CD4-positive, alpha-beta T cell treated with Interferon gamma for 1 hour (primary cell): ENCODE measurements at regions not wholly inside any gene's neighbourhood (a gene's known extent, or its start where the extent isn't known, plus 50 kb on each side); places are given as distances from the start of the nearest gene placed in this dataset.
"Not testable (repeated sequence)": the region's sequence is repeated elsewhere in the genome, so short reads cannot be mapped to it uniquely, and the experiment has no call there.

Source experiments
- DNase-seq: peaks from one replicate; pipeline ENCODE4 v3.0.0-alpha.2; 2020

DNA sequence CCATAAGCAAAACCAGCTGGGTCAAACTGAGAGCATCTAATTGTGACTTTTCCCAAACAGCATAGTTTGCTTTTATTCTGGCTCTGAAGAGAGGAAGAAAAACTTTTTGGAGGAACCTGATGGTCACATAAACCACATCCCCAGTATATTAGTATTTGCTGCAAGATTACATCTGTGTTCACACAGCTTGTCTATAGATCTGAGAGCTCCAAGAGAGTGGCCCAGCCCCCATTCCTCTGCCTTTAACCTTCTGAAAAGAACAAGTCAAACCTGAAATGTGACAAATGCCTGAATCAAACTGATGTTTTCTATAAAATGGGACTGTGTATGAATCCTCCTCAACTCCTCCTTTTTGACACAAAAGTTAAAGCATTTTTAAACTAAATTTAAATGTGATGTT lies 435.2 kb downstream of the ZNF479 start:
- not testable (repeated sequence) for DNase-seq

DNA sequence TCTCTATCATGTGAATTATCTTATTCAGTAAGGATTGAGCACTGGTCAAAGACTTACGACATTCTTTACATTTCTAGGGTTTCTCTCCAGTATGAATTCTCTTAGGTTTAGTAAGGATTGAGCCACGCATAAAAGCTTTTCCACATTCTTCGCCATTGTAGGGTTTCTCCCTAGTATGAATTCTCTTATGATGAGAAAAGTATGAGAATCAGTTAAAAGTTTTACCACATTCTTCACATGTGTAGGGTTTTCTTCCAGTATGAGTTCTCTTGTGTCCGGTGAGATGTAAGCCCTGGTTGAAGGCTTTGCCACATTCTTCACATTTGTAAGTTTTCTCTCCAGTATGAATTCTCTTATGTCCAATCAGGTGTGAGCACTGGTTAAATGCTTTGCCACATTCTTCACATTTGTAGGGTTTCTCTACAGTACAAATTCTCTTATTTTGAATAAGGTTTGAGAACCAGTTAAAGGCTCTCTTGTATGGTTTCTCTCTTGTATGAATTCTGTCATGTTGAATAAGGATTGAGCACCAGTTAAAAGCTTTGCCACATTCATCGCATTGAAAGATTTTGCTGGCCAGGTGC lies 445.9 kb downstream of the ZNF479 start:
- no peak for DNase-seq

DNA sequence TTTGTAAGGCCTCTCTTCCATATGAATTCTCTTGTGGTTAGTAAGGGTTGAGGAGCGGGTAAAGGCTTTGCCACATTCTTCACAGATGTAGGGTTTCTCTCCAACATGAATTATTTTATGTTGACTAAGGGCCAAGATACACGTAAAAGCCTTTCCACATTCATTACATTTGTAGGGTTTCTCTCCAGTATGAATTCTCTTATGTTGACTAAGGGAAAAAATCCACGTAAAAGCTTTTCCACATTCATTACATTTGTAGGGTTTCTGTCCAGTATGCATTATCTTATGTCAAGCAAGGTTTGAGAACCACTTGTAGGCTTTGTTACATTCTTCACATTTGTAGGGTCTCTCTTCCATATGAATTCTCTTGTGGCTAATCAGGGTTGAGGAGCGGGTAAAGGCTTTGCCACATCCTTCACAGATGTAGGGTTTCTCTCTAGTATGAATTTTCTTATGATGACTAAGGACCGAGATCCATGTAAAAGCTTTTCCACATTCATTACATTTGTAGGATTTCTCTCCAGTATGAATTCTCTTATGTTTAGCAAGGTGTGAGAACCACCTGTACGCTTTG lies 493.0 kb downstream of the ZNF479 start:
- DNase-seq, result no peak

DNA sequence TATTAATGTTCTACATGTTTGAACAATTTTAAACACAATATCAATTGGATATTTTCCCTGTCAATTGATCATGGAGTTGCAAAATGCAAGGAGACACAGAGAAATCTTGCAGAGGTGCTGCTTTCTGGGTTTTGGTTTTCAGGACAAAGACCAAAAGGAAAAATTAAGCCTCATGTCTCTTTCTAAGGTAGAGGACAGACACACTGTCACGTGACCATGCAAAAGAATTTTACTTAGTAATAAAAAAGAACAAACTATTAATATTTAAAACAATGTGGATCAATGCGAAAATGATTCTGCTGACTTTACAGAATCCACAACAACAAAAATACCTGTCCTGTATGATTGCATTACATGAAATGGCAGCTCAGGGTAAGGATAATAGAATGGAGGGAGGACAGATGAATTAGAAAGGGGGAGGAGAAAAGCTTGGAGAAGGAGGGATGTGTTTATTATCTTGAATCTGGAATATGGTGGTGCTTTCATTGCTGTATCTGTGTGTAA lies 493.7 kb upstream of the NUPR2 start:
- no peak for DNase-seq

DNA sequence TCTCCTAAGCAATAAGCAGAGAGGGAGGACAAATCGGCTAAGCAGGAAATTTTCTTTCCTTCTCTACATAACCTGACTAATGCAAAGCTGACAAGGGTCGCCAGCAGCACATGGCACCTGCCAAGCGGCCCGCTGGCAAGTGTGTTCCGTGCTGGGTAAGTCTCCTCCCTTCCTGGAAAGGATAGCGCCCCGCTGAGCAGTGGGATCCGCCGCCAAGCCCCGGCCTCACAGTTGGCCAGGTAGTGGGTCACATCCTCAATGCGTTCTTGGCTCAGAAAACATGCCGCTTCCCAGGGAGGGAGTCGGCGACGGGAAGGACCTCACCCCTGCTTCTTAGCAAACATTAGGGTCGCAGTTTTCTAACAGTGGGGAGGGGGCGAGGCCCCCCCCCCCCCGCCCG lies 488.9 kb upstream of the NUPR2 start:
- DNase-seq, result no peak

DNA sequence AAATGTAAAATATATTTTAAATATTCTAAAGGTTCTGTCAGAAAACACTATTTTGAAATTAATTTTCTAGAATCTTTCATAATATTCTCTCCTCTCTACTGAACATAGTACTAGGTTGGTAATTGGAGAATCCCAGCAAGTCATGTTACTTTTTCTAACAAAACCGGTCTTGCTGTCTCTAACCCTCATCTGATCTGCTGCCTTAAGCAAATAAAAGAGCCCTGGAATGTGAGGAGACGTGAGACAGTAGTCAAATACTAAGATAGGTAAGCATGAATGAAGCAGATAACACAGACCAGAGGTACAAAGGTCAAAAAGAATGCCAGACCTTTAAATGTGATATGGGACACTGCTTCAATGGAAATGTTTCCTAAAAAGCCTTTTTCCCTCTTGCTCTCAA lies 462.4 kb upstream of the NUPR2 start:
- DNase-seq, result no peak

DNA sequence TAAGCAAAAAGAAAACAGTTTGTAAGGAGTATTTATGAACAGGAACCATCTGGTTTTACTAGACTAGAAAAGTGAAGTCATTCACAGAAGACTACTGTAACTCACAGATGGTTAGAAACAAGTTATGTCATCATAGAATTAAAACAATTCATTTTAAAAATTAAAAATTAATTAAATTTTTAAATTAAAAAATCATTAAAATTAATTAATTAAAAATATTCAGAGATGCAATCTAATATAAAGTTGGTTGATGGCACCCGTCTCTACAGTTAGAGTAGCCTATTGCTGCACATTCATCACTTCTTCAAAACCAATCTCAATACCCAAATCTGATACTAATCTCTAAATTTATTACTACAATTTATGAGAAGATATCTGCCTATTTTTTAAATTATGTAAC lies 454.8 kb upstream of the NUPR2 start:
- DNase-seq, result no peak

DNA sequence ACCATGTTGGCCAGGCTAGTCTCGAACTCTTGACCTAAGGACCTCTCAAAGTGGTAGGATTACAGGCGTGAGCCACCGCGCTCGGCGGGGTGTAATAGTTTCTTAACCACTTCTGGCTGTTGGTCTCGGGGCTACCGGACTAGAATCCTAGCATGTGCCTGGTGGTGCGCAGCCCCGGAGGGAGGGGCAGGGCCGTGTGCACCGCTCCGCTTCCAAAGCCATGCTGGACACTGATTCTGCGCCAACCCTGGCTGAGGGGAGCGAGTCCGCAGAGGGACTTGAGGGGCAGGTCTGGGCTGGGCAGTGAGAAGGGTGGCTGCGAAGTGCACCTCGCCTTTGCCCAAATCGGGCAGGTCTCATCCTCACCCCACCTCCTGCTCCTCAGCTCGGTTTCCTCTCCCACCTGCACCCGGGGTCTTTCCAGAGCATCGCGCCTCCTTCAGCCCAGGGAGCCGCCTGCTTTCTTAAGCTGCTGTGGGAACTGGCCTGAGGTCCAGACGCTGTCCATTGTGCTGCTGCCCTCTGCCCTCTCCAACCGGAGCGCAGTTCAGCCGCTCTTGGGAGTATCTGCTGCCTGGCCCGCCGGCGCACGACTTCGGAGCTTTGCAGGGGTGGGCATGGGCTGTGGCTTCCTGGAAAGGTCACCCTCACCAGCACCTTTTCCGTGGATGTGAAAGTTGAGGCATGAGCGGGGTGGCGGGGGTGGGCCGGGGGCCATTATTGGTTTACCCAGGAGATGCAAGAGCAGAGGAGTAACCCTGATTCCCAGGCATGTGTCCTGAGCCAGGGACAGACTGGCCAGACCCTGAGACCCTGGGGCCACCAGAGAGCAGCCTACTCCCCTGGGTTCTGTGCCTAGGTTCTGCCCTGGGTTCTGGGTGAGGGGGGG lies 422.6 kb upstream of the NUPR2 start:
- DNase-seq, result no peak

DNA sequence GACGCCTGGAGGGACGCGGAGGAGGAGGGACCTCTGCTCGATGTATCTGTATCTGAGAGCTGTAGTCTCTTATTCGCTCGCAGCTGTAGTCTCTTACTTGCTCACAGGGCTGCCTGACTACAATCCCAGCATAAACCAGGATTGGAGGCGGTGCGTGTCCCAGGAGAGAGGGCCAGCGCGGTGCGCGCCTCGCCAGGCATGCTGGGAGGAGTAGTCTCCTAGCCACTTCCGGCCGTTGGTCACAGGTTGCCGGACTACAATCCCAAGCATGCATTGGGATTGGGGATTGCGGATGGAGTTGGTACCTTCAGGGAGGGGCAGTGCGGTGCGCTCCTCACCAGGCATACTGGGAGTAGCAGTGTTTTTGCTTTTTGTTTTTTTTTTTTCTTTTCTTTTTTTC lies 421.7 kb upstream of the NUPR2 start:
- no peak for DNase-seq

DNA sequence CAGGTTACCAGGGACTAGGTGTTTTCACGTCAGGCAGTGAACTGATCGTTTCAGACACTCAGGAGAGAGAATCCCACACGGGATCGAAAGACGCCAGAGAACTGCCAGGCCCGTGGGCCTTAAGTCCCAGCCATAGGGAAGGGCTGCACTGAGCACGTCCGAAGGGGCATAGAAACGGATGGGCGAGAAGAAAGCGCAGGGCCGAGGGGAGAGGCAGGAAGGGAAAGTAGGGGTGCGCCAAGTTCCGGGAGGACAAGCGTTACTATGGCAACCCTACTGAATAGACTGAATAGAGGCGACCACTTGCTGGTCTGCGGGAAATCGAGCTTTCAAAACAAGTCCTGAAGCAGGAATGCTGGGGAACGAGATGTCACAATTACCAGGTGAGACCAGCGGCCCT lies 421.3 kb upstream of the NUPR2 start:
- DNase-seq, result no peak

DNA sequence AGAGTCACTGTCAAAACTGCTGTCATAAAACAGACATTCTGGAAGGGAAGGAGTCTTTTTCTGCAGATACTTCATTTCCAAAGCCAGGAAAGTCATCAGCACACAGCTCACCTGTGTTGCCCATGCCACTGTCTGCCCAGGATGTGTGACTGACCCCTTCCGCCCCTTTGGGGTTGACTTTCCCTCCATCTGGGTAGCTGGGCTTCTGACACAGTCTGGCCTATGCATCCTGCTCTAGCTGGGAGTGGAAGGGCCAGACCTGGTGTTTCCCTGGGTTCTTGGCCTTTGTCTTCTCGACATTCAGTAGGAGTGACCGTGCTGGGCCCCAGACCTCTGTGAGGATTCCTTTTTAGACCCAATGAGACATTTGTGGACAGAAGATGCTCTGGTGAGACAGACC lies 378.9 kb upstream of the NUPR2 start:
- DNase-seq, result no peak

DNA sequence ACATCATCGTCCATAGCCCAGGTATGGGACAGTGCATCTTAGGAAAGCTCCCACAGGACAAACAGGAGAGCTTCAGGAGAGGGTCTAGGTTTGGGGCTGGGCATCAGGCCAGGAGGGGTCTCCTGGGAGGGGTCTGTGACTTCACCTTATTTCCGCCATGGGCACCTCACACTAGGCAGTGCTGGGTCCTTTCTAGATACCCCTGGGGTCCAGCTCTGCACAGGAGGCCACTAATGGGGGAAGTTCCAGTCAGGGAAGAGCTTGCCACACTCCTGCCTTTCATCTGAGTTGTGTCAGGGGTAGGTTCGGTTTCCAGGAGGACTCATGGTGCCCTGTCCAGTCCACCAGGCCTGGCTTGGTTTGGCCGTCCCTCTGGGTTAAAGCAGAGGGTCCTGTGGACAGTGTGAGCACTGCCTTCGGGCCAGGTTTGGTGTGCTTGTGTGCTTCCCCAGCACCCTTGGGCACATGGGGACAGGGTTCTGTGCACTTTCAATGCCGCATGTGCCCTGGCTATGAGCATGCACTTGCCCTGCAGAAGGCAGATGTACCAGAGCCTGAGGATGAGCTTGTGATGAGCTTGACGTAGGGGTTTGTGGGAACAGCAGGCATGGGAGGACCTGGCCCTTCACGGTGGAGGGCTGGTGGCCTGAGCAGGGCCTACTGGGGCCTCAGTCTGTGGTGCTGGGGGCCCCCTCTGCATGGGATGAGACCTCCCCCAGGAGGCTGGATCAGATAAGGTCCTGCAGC lies 377.7 kb upstream of the NUPR2 start:
- no peak for DNase-seq

DNA sequence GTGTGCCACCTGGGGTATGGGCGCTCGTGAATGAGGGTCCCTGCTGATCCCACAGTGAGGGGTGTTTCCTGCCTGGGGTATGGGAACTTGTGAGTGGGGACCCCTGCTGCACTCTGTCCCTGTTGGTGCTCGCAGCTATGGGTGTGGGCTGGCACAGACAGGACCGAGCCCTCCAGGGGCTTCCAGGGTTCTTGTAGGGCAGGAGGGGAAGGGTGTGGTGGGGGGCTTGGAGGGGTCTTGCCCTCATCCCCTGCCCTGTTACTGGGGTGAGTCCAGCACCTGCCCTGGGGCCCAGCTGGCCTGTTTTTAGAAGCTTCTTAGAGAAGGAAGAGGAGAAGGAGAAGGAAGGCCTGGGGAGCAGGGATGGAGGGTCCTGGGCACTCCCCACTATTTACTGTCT lies 377.0 kb upstream of the NUPR2 start:
- DNase-seq, result no peak

DNA sequence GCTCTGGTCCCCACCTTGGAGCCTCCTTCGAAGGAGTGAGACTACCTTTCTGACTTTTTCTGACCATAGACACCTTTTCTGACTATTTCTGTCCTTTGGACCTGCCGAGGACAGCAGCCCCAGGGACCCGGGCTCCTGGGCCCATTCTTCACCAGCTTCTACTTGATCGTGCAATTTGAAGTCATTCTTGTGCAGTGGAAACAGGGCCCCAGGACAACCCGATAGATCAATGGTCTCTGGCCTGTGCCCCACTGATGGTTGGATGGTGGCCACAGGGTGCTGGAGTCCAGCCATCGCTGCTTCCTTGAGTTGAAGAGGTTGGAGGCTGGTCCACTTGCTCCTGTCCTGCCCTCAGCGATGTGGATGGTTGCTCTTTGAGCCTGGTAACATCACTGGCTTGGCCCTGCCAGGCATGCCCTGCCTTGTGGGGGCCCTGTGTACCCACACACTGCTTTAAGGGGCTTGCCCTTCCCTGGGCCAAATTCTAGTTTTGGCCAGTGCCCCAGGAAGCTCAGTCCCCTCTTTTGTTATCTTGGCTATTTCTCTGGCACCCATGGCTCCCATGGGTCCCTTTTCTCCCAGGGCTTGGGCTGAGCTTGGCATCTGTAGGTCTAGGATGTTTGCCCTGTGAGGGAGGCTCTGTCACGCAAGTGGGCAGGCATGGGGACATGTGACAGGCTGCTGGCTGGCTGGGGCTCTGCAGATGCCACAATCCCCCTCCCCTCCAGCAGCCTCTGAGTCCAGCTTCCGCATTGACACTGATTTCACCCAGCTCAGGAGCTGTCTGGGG lies 375.6 kb upstream of the NUPR2 start:
- no peak for DNase-seq

DNA sequence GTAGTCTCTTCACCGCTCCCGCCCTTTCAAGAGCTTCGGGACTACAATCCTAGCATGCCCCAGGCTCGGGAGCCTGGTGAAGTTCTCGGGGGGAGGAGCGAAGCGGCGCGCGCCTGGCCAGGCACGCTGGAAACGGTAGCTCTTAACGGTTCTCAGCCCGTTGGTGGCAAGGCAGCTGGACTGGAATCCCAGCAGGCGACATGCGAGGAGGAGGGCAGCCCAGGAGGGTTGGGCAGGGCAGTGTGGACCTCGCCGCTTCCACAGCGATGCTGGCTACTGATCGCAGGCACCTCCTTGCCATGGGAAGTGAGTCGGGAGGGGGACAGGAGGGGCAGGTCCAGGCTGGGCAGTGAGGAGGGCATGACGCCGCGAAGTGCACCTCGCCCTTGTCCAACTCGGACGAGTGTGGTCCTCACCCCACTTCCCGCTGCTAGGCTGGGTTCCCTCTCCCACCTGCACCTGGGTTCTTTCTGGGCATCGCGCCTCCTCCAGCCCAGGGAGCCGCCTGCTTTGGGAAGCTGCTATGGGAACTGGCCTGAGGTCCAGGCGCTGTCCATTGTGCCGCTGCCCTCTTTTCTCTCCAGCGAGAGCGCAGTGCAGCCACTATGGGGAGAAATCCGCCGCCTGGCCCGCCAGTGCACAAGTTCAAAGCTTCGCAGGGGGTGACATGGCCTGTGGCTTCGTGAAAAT lies 367.8 kb upstream of the NUPR2 start:
- DNase-seq, result no peak

DNA sequence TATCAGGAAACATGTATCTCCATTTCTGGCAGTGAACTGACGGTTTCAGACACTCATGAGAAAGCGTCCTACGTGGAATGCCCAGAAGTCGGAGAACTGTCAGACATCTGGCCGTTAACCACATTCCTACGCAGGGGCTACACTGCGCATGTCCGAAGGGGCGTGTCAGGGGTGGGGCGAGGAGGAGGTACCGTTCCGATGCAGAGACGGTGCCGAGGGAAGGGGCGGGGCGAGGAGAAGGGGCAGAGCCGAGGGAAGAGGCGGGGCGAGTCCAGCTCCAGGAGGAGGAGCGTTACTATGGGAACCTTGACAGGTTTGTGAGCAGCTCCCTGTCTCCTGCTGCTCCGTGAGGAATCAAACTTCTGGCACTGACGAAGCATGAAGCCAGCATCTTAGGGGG lies 366.9 kb upstream of the NUPR2 start:
- no peak for DNase-seq

DNA sequence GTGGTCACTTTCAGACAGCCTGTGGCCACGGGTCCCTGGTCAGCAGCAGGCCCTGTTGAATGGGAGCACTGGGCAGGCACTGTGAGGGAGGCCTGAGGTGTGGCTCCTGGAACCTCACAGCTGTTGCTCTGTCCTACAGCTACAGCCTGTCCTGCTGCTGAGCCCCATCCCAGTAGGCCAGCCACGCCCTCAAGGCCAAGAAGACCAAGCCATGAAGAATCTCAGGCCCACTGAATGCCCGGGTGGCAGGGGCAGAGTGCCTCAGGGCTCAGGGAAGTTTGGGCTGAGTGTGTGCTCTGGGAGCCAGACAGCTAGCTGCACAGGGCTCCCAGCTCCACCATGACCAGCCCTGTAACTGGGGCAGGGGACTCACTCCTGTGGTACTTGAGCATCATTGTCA lies 363.5 kb upstream of the NUPR2 start:
- DNase-seq, result no peak

DNA sequence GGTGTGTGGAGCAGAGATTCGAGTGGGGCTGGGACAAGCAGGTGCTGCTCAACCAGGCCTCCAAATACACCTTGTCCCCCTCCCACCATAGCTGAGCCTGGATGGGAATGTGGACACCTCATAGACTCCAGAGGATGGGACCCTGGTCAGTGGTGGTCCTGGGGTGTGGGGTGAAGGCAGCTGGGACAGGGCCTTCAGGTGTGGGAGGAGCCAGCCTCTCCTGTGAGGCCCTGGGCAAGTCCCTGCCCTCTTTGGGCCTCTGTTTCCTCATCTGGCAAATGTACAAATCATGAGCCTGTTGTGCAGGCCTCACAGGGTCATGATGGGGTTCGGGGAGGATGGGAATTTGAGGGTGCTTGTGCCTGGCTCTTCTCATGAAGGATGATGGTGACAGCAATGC lies 362.9 kb upstream of the NUPR2 start:
- DNase-seq, result no peak

DNA sequence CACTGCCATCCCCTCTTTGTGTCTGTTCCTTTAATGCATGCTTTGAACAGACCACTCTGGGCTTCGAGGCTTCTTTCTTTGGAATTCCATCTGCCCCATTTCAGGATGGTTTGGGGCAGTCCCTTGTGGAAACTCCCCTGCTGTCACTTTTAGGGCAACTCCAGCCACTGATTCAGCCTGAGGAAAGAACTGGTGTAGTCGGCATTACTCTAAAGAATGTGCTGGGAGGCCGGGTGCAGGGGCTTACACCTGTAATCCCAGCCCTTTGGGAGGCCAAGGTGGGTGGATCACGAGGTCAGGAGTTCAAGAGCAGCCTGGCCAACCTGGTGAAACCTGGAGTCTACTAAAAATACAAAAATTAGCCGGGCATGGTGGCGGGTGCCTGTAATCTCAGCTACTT lies 358.1 kb upstream of the NUPR2 start:
- no peak for DNase-seq

DNA sequence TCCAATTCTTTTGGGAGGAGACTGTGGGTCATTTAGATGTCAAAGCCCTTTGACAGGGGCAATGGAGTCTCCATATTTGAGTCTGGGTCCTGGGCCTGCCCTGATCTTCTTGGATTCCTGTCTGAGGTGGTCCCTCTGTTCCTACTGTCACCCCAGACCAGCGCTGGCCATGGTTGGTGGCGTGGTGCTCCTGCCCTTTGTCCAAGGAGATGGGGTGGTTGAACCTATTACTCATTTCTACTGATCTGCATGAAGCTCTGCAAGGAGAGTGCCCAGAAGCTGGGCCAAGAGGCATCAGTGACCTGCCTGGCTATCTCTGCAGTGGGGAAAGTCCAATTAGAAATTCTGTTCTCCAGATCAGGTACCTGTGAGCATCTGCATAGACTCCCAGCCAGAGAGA lies 355.6 kb upstream of the NUPR2 start:
- no peak for DNase-seq

DNA sequence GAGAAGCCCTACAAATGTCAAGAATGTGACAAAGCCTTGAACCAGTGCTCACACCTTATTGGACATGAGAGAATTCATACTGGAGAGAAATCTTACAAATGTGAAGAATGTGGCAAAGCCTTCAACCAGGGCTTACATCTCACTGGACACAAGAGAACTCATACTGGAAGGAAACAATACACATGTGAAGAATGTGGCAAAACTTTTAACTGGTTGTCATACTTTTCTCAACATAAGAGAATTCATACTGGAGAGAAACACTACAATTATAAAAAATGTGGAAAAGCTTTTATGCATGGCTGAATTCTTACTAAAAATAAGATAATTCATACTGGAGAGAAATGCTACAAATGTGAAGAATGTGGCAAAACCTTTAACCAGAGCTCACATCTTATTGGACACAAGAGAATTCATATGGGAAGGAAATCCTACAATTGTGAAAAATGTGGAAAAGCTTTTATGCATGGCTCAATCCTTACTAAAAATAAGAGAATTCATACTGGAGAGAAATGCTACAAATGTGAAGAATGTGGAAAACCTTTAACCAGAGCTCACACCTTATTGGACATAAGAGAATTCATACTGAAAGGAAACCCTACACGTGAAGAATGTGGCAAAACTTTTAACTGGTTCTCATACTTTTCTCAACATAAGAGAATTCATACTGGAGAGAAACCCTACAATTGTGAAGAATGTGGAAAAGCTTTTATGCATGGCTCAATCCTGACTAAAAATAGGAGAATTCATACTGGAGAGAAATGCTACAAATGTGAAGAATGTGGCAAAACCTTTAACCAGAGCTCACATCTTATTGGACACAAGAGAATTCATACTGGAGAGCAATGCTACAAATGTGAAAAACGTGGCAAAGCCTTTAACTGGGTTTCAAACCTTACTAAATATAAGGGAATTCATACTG lies 350.6 kb upstream of the NUPR2 start:
- not testable (repeated sequence) for DNase-seq
